PC-9 (cell line): ENCODE measurements at regions not wholly inside any gene's neighbourhood (a gene's known extent, or its start where the extent isn't known, plus 50 kb on each side); places are given as distances from the start of the nearest gene placed in this dataset.
"Not testable (repeated sequence)": the region's sequence is repeated elsewhere in the genome, so short reads cannot be mapped to it uniquely, and the experiment has no call there.

Source experiments
- BruUV-seq: library from RNA; stranded (reverse); fragments of 400-500 nt; replicated peaks from 2 replicates; lab custom pipeline; 2021; lab: Mats Ljungman, UMichigan
- CTCF ChIA-PET: fragments of 300-600 bp; sonication (Branson Sonifier 250); formaldehyde crosslinking; loops from one replicate; lab custom pipeline; 2022; ENCODE audit warnings: antibody characterized with exemption; lab: Charles Lee
- POLR2A ChIA-PET: fragments of 300-600 bp; sonication (Branson Sonifier 250); formaldehyde crosslinking; loops from one replicate; lab custom pipeline; 2022; ENCODE audit warnings: antibody characterized with exemption; ENCODE audit not compliant: unreplicated experiment; lab: Charles Lee
- DNase-seq, 2 experiments: peaks; one replicate each; pipeline versions ENCODE4 v3.0.0 to v3.0.0-alpha.2; 2015 to 2022; ENCODE audit warnings: mixed read lengths in 1 of 2
- H2AFZ ChIP-seq: fragments of 200-600 bp; sonication (generic); 2 replicates; pipeline ENCODE4 v1.8.1; 2017; ENCODE audit warnings: antibody characterized with exemption
- H3F3A ChIP-seq: fragments of 200-600 bp; sonication (generic); 2 replicates; pipeline ENCODE4 v1.8.1; 2017; ENCODE audit warnings: antibody characterized with exemption, mild to moderate bottlenecking, low read depth; ENCODE audit not compliant: insufficient read depth
- H3K27ac ChIP-seq: fragments of 200-600 bp; sonication (generic); 2 replicates; pipeline ENCODE4 v1.6.1; 2016; ENCODE audit warnings: mixed run types
- H3K27me3 ChIP-seq: fragments of 200-600 bp; sonication (generic); 2 replicates; pipeline ENCODE4 v1.6.1; 2016; ENCODE audit warnings: low read depth, mixed run types; ENCODE audit not compliant: insufficient read depth
- H3K36me3 ChIP-seq: fragments of 200-600 bp; sonication (generic); 2 replicates; pipeline ENCODE4 v1.6.1; 2016; ENCODE audit warnings: low read depth, mixed run types
- H3K4me1 ChIP-seq: fragments of 200-600 bp; sonication (generic); replicated peaks from 2 replicates; pipeline ENCODE4 v1.6.1; 2016; ENCODE audit warnings: mixed run types; ENCODE audit not compliant: insufficient read depth
- H3K4me2 ChIP-seq: fragments of 200-600 bp; sonication (generic); 2 replicates; pipeline ENCODE4 v1.6.1; 2017; ENCODE audit warnings: mixed run types
- H3K4me3 ChIP-seq: fragments of 200-600 bp; sonication (generic); 2 replicates; pipeline ENCODE4 v1.6.1; 2016; ENCODE audit warnings: mixed run types
- H3K79me2 ChIP-seq: fragments of 200-600 bp; sonication (generic); 2 replicates; pipeline ENCODE4 v1.6.1; 2017; ENCODE audit warnings: low read depth, mixed run types
- H3K9me2 ChIP-seq: fragments of 200-600 bp; sonication (generic); 2 replicates; pipeline ENCODE4 v1.8.1; 2017; ENCODE audit warnings: mild to moderate bottlenecking; ENCODE audit not compliant: insufficient read depth
- H3K9me3 ChIP-seq: fragments of 200-600 bp; sonication (generic); 2 replicates; pipeline ENCODE4 v1.8.1; 2016; ENCODE audit warnings: low read depth; ENCODE audit not compliant: insufficient read depth
- H4K20me1 ChIP-seq: fragments of 200-600 bp; sonication (generic); 2 replicates; pipeline ENCODE4 v1.8.1; 2017; ENCODE audit not compliant: insufficient read depth
- CTCF ChIP-seq: fragments of 200-600 bp; sonication (generic); conservative IDR thresholded peaks from 2 replicates; pipeline ENCODE4 v1.6.1; 2017; ENCODE audit warnings: mixed run types, antibody characterized with exemption, mild to moderate bottlenecking, moderate library complexity
- EZH2 ChIP-seq: fragments of 200-600 bp; sonication (generic); IDR thresholded peaks from 2 replicates; pipeline ENCODE4 v1.8.0; 2017; ENCODE audit warnings: antibody characterized with exemption, low read depth
- intact Hi-C: fragments of 100-400 bp; cut with micrococcal nuclease; formaldehyde crosslinking; loops from one replicate; pipeline ENCODE4 v1.10.0; 2022; ENCODE audit not compliant: unreplicated experiment

GRCh38 chr4:34328939-34329338 is 1915.4 kb downstream of the ARAP2 start:
- intact Hi-C loops: no loop called here
- no peaks in the 10 kb centered on the region for H3F3A ChIP-seq
- H3K4me2 ChIP-seq: no peak overlapping the region
- H3K4me3 ChIP-seq: no peak overlapping the region
- H3K4me1 ChIP-seq: no peaks in the 10 kb centered on the region
- H3K36me3 ChIP-seq: no peaks in the 10 kb centered on the region
- DNase-seq: no peak
- H3K9me3 ChIP-seq: no peaks in the 10 kb centered on the region
- POLR2A ChIA-PET: no interaction called here
- no peaks in the 10 kb centered on the region for H3K27me3 ChIP-seq
- no peaks in the 10 kb centered on the region for H3K79me2 ChIP-seq
- no peaks in the 10 kb centered on the region for H4K20me1 ChIP-seq
- BruUV-seq: no TSS peak
- TF ChIP-seq CTCF (no peak), EZH2 (no peak)
- H3K27ac ChIP-seq: no peak overlapping the region
- H3K9me2 ChIP-seq: no peaks in the 10 kb centered on the region
- no peak overlapping the region for H2AFZ ChIP-seq
- CTCF ChIA-PET: no interaction called here

DNA sequence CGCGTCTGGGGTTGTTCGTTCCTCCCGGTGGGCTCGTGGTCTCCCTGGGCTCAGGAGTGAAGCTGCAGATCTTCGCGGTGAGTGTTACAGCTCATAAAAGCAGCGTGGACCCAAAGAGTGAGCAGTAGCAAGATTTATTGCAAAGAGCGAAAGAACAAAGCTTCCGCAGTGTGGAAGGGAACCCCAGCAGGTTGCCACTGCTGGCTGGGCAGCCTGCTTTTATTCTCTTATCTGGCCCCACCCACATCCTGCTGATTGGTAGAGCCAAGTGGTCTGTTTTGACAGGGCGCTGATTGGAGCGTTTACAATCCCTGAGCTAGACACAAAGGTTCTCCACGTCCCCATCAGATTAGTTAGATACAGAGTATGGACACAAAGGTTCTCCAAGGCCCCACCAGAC is 1909.2 kb downstream of the ARAP2 start:
- BruUV-seq, H4K20me1 ChIP-seq, H3K27me3 ChIP-seq, H3K36me3 ChIP-seq, CTCF ChIA-PET, H3K4me2 ChIP-seq, H2AFZ ChIP-seq, H3F3A ChIP-seq, H3K4me1 ChIP-seq, H3K9me2 ChIP-seq, H3K4me3 ChIP-seq, H3K79me2 ChIP-seq, DNase-seq, H3K9me3 ChIP-seq, intact Hi-C loops, POLR2A ChIA-PET, H3K27ac ChIP-seq: not testable (repeated sequence)

GRCh38 chr4:34335556-34335955 is 1908.8 kb downstream of the ARAP2 start:
- POLR2A ChIA-PET, CTCF ChIA-PET, H3K4me3 ChIP-seq, H3K27ac ChIP-seq, H3K36me3 ChIP-seq, H3K27me3 ChIP-seq, H4K20me1 ChIP-seq, H2AFZ ChIP-seq, intact Hi-C loops, H3F3A ChIP-seq, DNase-seq, H3K79me2 ChIP-seq, H3K4me2 ChIP-seq, H3K4me1 ChIP-seq, H3K9me2 ChIP-seq, H3K9me3 ChIP-seq, BruUV-seq: not testable (repeated sequence)

DNA sequence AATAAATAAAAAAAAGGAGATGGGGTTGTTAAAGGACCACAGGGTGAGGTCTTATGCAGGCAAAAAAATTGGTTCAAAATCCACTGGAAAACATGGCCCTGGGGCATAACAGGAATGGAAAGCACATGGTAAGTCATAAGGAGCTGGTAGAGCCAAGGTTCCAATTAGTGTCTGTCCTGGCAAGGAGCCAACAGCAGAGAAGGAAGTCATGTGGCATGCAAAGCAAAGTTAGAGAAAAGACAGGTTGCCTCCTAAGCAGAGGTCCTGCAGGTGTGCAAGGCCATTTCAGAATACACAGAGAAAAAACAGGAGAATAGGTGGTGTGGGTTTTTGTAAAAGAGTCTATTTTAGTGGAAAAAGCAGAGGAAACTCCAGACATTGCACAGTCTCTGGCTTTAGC is 1881.7 kb downstream of the ARAP2 start:
- POLR2A ChIA-PET: no interaction called here
- Histone ChIP-seq H3K4me2 (no peak overlapping the region), H3K4me1 (no peaks in the 10 kb centered on the region), H3K79me2 (no peaks in the 10 kb centered on the region), H3K9me2 (no peaks in the 10 kb centered on the region), H3F3A (no peaks in the 10 kb centered on the region), H2AFZ (no peak overlapping the region), H3K27me3 (no peaks in the 10 kb centered on the region), H4K20me1 (no peaks in the 10 kb centered on the region), H3K36me3 (no peaks in the 10 kb centered on the region), H3K4me3 (no peak overlapping the region), H3K9me3 (no peaks in the 10 kb centered on the region), H3K27ac (no peak overlapping the region)
- TF ChIP-seq EZH2 (no peak), CTCF (no peak)
- BruUV-seq: no TSS peak
- intact Hi-C loops: no loop called here
- no peak for DNase-seq
- CTCF ChIA-PET: no interaction called here
